HK-2 (cell line): ENCODE measurements at regions not wholly inside any gene's neighbourhood (a gene's known extent, or its start where the extent isn't known, plus 50 kb on each side); places are given as distances from the start of the nearest gene placed in this dataset.
A peak's percentile ranks its signal among the peaks of the same experiment; 100 is the strongest.

Experiments used
- DNase-seq: peaks from one replicate; pipeline ENCODE4 v3.0.0-alpha.2; 2018; ENCODE audit not compliant: unreplicated experiment

- DNase-seq, result no peak
Observed at GRCh38 chr12:11946161-11946560, 124.6 kb upstream of the BCL2L14 start.

DNA sequence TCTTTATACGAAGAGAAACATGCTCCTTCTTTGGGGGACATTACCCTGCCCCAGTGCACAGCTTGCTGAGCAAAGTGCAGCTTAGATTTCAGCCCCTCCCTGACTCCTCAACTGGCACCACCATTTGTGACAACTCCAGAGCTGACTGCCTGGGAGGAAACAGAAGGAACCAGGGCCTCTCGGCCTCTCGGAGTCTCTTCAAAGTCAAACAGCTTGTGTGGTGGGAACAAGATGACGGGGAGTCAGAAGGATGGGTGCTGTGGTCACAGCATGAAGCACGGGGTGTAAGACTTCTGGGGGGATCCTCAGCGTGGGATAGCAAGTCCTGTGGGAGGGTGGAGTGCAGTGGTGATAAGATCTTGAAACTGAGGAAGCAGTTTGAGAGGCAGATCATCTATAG, 123.5 kb upstream of the BCL2L14 start:
- no peak for DNase-seq

DNA sequence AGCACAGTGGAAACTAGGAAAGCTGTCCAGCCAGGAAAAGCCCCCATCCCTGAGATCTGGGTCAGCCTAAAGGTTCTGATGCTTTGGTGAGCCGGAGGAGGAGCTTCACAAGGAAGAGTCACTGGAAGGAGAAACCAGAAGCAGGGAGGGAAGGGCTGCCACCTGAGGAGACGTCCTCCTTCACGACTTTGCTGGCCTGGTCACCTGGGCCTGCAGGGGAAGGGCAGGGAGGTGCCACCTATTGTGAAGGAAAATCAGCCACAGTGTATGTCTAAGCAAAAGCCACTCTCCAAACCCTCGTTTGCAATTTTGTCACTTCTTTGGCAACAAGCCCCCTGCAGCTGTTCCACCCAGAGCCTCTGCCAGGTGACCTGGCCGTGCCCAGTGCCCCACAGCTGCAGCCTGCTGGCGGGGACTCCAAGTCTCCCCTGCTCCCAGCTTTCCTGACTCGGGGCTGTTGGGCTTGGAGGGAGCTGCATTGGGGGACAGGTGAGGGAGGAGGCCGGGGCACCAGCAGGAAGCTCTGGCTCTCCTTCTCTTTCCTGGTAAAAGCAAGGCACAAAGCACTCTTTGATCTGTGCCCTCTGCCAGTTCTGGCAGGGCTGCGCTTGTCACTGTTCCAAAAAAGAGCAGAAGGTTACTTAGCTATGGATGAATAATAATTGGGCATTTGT, 120.9 kb upstream of the BCL2L14 start:
- DNase-seq, result no peak

GRCh38 chr12:11951209-11951608, 119.5 kb upstream of the BCL2L14 start:
- DNase-seq, result no peak

- DNase-seq, result no peak
Observed at GRCh38 chr12:11953523-11953922, 117.2 kb upstream of the BCL2L14 start.

DNA sequence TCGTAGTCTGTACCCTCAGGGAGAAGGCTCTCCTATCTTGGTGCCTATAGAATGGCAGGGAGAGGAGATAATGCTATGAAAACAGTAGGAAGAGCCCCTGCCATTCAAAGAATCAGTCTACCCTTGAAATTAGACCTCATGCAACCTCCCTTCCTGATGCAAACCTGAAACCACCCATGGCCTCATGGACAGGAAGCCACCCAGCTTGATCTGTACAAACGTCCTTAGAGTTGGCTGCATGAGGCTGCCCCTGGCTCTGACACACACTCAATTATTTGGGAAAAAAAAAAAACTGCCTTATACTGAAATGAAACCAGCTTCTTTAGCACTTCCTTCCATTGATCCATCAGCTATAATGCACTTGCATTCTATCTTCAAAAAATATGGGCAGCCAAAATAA, 116.6 kb upstream of the BCL2L14 start:
- no peak for DNase-seq

GRCh38 chr12:11958221-11959091, 112.3 kb upstream of the BCL2L14 start:
- DNase-seq, result peak; percentile 61

GRCh38 chr12:11959117-11959823, 111.5 kb upstream of the BCL2L14 start:
- peak; percentile 20 for DNase-seq

GRCh38 chr12:11960646-11961045, 110.1 kb upstream of the BCL2L14 start:
- DNase-seq, result no peak

DNA sequence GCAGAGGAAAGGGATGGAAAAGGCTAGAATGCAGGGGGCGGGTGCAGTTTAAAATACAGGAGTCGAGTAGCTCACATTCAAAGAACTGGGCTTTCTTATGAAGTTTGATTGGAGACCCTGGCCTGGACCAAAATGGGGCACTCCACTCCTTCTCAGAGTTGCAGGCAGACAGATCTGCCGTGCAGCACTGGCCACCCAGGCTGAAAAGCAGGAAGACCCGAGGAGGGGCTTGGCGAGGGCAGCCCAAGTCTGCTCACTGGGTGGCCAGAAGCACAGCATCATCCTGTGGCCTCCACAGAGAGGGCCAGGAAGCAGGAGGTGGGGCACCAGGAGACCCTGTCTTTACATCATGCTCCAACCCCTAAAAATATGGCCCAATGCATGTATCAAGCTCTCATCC, 109.1 kb upstream of the BCL2L14 start:
- no peak for DNase-seq

- no peak for DNase-seq
Observed at GRCh38 chr12:11962860-11963259, 107.9 kb upstream of the BCL2L14 start.

DNA sequence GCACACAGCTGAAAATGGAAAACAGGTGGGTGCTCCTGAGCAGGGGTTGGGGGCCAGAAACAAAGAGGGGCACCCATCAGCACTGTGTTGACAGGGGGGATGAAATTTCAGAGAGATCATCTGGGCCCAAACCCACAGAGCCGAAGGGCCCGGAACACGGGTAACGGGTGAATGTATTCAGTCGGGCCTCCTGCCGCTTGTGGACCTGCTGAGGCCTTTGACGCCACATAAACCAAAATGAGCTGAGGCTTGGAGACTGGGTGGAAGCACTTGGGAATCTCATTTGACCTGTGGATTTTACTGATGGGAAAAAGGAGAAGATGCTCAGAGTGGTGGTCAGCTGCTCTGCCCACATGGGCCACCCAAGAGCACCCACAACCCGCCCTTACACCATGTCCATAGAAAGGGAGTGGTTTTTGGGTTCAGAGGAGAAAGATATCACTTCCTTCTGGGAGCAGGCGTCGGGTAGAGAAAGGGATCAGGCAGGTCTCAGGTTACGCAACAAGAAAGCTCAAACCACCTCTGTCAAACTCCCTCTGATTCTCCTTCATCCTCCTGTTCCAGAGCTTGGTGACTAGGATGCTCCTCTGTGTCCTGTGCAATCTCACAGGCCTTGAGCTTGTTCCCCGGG, 106.8 kb upstream of the BCL2L14 start:
- no peak for DNase-seq

- no peak for DNase-seq
Observed at GRCh38 chr12:11965258-11965910, 105.4 kb upstream of the BCL2L14 start.

DNA sequence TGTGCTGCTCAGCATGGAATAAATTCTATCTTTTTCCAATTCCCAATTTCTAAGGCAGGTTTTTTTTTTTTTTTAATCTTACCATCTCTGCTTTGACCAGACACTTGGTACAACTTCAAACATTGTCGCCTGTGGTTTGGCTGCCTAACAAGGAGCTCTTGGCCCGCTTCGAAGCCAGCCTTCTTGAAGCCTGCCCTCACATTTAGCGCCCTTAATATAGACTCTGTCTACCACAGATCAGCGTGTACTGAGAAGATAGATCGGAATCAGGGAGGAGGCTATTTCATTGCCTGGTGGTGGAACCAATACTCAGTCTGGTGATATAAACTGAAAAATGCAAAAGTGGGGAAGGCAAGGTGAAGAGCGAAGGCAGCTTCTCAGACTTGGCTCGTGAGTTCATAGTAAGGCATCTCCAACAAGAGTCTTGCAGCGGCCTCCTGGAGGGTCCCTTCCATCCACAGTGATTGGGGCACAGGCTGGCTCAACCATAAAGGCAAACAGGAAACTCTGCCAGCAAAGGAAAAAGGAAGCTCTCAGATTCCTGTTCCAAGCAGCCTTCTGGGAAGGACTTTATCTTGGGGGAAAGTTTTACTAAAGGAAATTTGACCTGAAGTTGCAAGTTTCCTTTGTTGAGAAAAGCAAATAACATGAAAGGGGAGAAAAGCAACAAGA, 103.2 kb upstream of the BCL2L14 start:
- DNase-seq, result no peak

GRCh38 chr12:11968048-11968383, 102.7 kb upstream of the BCL2L14 start:
- no peak for DNase-seq

- DNase-seq, result no peak
Observed at GRCh38 chr12:11968516-11968915, 102.2 kb upstream of the BCL2L14 start.

GRCh38 chr12:11969437-11970154, 101.1 kb upstream of the BCL2L14 start:
- no peak for DNase-seq

DNA sequence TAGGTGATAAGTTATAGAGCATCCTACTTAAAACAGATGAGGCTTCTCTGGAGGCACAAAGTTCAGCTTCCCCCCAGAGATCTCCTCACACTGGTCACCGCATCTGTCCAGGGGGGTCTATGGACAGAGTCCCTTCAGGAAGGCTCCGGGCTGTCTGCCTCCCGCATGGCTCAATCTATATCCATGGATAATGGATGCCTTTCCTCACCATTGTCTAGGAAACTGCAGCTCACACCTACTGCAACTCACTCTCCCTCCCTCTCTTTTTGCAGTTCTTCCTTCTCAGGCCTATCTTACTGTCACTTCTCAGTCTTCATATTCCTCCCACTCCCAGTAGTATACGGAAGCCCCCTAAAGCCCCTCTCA, 100.6 kb upstream of the BCL2L14 start:
- no peak for DNase-seq

DNA sequence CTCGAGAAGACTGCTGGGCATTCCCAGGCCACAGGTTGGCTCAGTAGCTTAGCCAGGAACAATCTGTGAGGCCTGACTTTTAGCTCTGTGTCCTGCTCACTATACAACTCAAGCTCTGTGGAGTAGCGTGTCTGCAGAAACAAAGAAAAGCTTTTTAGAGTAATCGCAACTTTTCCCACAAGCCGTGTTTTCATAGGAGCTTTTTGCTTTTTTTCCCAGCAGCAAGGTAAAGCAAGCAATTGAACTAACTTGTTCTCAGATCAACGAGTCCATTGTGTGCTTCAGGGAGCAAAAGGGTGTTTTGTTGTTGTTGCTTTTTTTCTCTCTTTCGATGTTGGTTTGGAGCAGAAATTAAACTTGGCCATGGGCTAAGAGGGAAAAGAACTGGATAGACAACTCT, 97.3 kb upstream of the BCL2L14 start:
- no peak for DNase-seq

- DNase-seq, result no peak
Observed at GRCh38 chr12:11976005-11976404, 94.7 kb upstream of the BCL2L14 start.
